Caco-2 (cell line): ENCODE measurements at regions not wholly inside any gene's neighbourhood (a gene's known extent, or its start where the extent isn't known, plus 50 kb on each side); places are given as distances from the start of the nearest gene placed in this dataset.
"Not testable (repeated sequence)": the region's sequence is repeated elsewhere in the genome, so short reads cannot be mapped to it uniquely, and the experiment has no call there.

ENCODE experiments used
- BruUV-seq: library from RNA; stranded (reverse); fragments of 400-500 nt; replicated peaks from 2 replicates; lab custom pipeline; 2021; lab: Mats Ljungman, UMichigan
- CTCF ChIA-PET: fragments of 300-600 bp; sonication (Branson Sonifier 250); formaldehyde crosslinking; loops from one replicate; lab custom pipeline; 2022; ENCODE audit warnings: antibody characterized with exemption; lab: Charles Lee
- POLR2A ChIA-PET: fragments of 300-600 bp; sonication (Branson Sonifier 250); formaldehyde crosslinking; loops from one replicate; lab custom pipeline; 2022; ENCODE audit warnings: antibody characterized with exemption; lab: Charles Lee
- DNase-seq, 2 experiments: peaks; one replicate each; pipeline versions ENCODE4 v3.0.0 to v3.0.0-alpha.2; 2020 to 2022
- H3K27me3 ChIP-seq: replicated peaks from 2 replicates; pipeline ENCODE4 v1.6.0; 2011; ENCODE audit warnings: low read length; ENCODE audit not compliant: control insufficient read depth, insufficient read depth
- H3K36me3 ChIP-seq: 2 replicates; pipeline ENCODE4 v1.5.1; 2011; ENCODE audit warnings: low read length; ENCODE audit not compliant: control insufficient read depth, insufficient read depth
- H3K4me1 ChIP-seq: fragments of 250-450 bp; sonication (Bioruptor Pico); 2 replicates; pipeline ENCODE4 v1.5.1; 2020; ENCODE audit warnings: mild to moderate bottlenecking
- H3K4me3 ChIP-seq: 2 replicates; pipeline ENCODE4 v1.5.1; 2011; ENCODE audit warnings: low read depth, mild to moderate bottlenecking, control low read depth, low read length
- H3K9me3 ChIP-seq: fragments of 250-450 bp; sonication (Bioruptor Pico); 2 replicates; pipeline ENCODE4 v1.5.1; 2020; ENCODE audit warnings: mild to moderate bottlenecking, moderate library complexity
- H3K27ac Mint-ChIP-seq: one replicate; pipeline ENCODE4 v1.8.0; 2022; ENCODE audit warnings: mixed read lengths; ENCODE audit not compliant: unreplicated experiment
- H3K27me3 Mint-ChIP-seq: one replicate; pipeline ENCODE4 v1.8.0; 2022; ENCODE audit warnings: mixed read lengths; ENCODE audit not compliant: insufficient read depth, unreplicated experiment
- H3K36me3 Mint-ChIP-seq: one replicate; pipeline ENCODE4 v1.8.0; 2022; ENCODE audit warnings: mild to moderate bottlenecking, mixed read lengths; ENCODE audit not compliant: insufficient read depth, unreplicated experiment
- H3K4me1 Mint-ChIP-seq: one replicate; pipeline ENCODE4 v1.8.0; 2022; ENCODE audit warnings: low read depth, mixed read lengths; ENCODE audit not compliant: unreplicated experiment
- H3K4me3 Mint-ChIP-seq: one replicate; pipeline ENCODE4 v1.8.0; 2022; ENCODE audit warnings: mild to moderate bottlenecking, moderate library complexity, mixed read lengths; ENCODE audit not compliant: unreplicated experiment
- H3K9me3 Mint-ChIP-seq: one replicate; pipeline ENCODE4 v1.8.0; 2022; ENCODE audit warnings: mixed read lengths; ENCODE audit not compliant: unreplicated experiment
- CTCF ChIP-seq, 2 experiments: fragments of 200-600 bp in 1 of 2; IDR thresholded peaks; 1 replicate in 1 of 2; 2 replicates in 1 of 2; pipeline versions ENCODE4 v1.5.1 to v1.8.0; 2011 to 2022; ENCODE audit warnings: antibody characterized with exemption in 1 of 2, control low read depth in 1 of 2, inconsistent platforms in 1 of 2, low read depth in 1 of 2, low read length in 1 of 2, mild to moderate bottlenecking in 1 of 2, moderate library complexity in 1 of 2; ENCODE audit not compliant: insufficient read depth in 1 of 2, severe bottlenecking in 1 of 2, unreplicated experiment in 1 of 2
- intact Hi-C: fragments of 100-400 bp; cut with micrococcal nuclease; formaldehyde crosslinking; loops from one replicate; pipeline ENCODE4 v1.10.0; 2022; ENCODE audit not compliant: unreplicated experiment

GRCh38 chr4:188377816-188378215 lies 238.6 kb downstream of the TRIML1 start:
- H3K4me1 Mint-ChIP-seq: no peaks in the 10 kb centered on the region
- no peak overlapping the region for H3K27ac Mint-ChIP-seq
- H3K27me3 Mint-ChIP-seq: no peaks in the 10 kb centered on the region
- no peaks in the 10 kb centered on the region for H3K36me3 Mint-ChIP-seq
- intact Hi-C loops: loop anchor here (10.0 kb wide), 1 partner anchor 213 kb away; no protein-coding TSS in a partner anchor
- no peak for TF ChIP-seq CTCF (IDR thresholded peaks at IDR 0.05; ENCODE audit: insufficient read depth in 1 of 2, low read depth in 1 of 2, low read length in 1 of 2, severe bottlenecking in 1 of 2, unreplicated experiment in 1 of 2)
- H3K9me3 Mint-ChIP-seq: peaks cover 19% of the 10 kb centered on the region
- Histone ChIP-seq H3K4me3 (no peak overlapping the region), H3K4me1 (peaks cover under 1% of the 10 kb centered on the region; the same call in 1 of the 2 replicates), H3K36me3 (no peaks in the 10 kb centered on the region), H3K9me3 (no peaks in the 10 kb centered on the region), H3K27me3 (no peaks in the 10 kb centered on the region)
- ChIA-PET POLR2A (no interaction called here), CTCF (no interaction called here)
- BruUV-seq: no TSS peak
- DNase-seq: no peak
- no peak overlapping the region for H3K4me3 Mint-ChIP-seq

GRCh38 chr4:188383180-188383579 lies 243.9 kb downstream of the TRIML1 start:
- POLR2A ChIA-PET: no interaction called here
- no TSS peak for BruUV-seq
- Histone ChIP-seq H3K36me3 (no peaks in the 10 kb centered on the region), H3K4me3 (no peak overlapping the region), H3K9me3 (peaks cover 7% of the 10 kb centered on the region), H3K27me3 (no peaks in the 10 kb centered on the region), H3K4me1 (no peaks in the 10 kb centered on the region)
- no peak for TF ChIP-seq CTCF (IDR thresholded peaks at IDR 0.05; ENCODE audit: insufficient read depth in 1 of 2, low read depth in 1 of 2, low read length in 1 of 2, severe bottlenecking in 1 of 2, unreplicated experiment in 1 of 2)
- Mint-ChIP-seq H3K4me3 (no peak overlapping the region), H3K36me3 (no peaks in the 10 kb centered on the region), H3K27ac (no peak overlapping the region), H3K27me3 (no peaks in the 10 kb centered on the region), H3K9me3 (peaks cover 12% of the 10 kb centered on the region), H3K4me1 (no peaks in the 10 kb centered on the region)
- DNase-seq: no peak
- intact Hi-C loops: no loop called here
- CTCF ChIA-PET: no interaction called here

- no peak overlapping the region for H3K27ac Mint-ChIP-seq
- no TSS peak for BruUV-seq
- peak in 1 of 2 experiments; percentile 8 for DNase-seq
- no peaks in the 10 kb centered on the region for H3K27me3 Mint-ChIP-seq
- no peaks in the 10 kb centered on the region for H3K36me3 Mint-ChIP-seq
- Histone ChIP-seq H3K4me1 (no peaks in the 10 kb centered on the region), H3K9me3 (peaks cover 7% of the 10 kb centered on the region), H3K27me3 (no peaks in the 10 kb centered on the region), H3K36me3 (no peaks in the 10 kb centered on the region), H3K4me3 (no peak overlapping the region)
- no peaks in the 10 kb centered on the region for H3K4me1 Mint-ChIP-seq
- POLR2A ChIA-PET: no interaction called here
- H3K4me3 Mint-ChIP-seq: no peak overlapping the region
- TF ChIP-seq CTCF (IDR thresholded peaks at IDR 0.05; ENCODE audit: insufficient read depth in 1 of 2, low read depth in 1 of 2, low read length in 1 of 2, severe bottlenecking in 1 of 2, unreplicated experiment in 1 of 2): no peak
- CTCF ChIA-PET: no interaction called here
- peaks cover 24% of the 10 kb centered on the region for H3K9me3 Mint-ChIP-seq
- intact Hi-C loops: no loop called here
Observed at GRCh38 chr4:188387179-188387791, 248.0 kb downstream of the TRIML1 start.

- H3K9me3 ChIP-seq, H3K27me3 Mint-ChIP-seq, H3K4me3 ChIP-seq, intact Hi-C loops, H3K4me3 Mint-ChIP-seq, H3K36me3 ChIP-seq, POLR2A ChIA-PET, H3K27ac Mint-ChIP-seq, DNase-seq, CTCF ChIA-PET, H3K4me1 Mint-ChIP-seq, H3K36me3 Mint-ChIP-seq, H3K27me3 ChIP-seq, H3K4me1 ChIP-seq, BruUV-seq: not testable (repeated sequence)
- peaks cover 14% of the 10 kb centered on the region for H3K9me3 Mint-ChIP-seq
Observed at GRCh38 chr4:188391349-188391748, 252.1 kb downstream of the TRIML1 start.
